NCI-H1417 (cell line): ENCODE measurements at regions not wholly inside any gene's neighbourhood (a gene's known extent, or its start where the extent isn't known, plus 50 kb on each side); places are given as distances from the start of the nearest gene placed in this dataset.
"Not testable (repeated sequence)": the region's sequence is repeated elsewhere in the genome, so short reads cannot be mapped to it uniquely, and the experiment has no call there.

Experiments
- DNase-seq, 3 experiments: peaks; one replicate each; lab custom pipeline; 2025; lab: John Stamatoyannopoulos, UW

GRCh38 chr22:27594020-27594419, 207.5 kb downstream of the MN1 start:
- DNase-seq = no peak

- DNase-seq = no peak
Measured at GRCh38 chr22:27594474-27595134, 207.0 kb downstream of the MN1 start.

GRCh38 chr22:27596133-27596870, 205.3 kb downstream of the MN1 start:
- DNase-seq = no peak

- no peak for DNase-seq
Measured at GRCh38 chr22:27597703-27598444, 203.7 kb downstream of the MN1 start.

- DNase-seq = no peak
Measured at GRCh38 chr22:27598792-27599191, 202.8 kb downstream of the MN1 start.

GRCh38 chr22:27601195-27601594, 200.4 kb downstream of the MN1 start:
- no peak for DNase-seq

- no peak for DNase-seq
Measured at GRCh38 chr22:27602390-27602789, 199.2 kb downstream of the MN1 start.

- no peak for DNase-seq
Measured at GRCh38 chr22:27603111-27603799, 198.3 kb downstream of the MN1 start.

- DNase-seq = no peak
Measured at GRCh38 chr22:27603800-27604144, 197.8 kb downstream of the MN1 start.

- no peak for DNase-seq
Measured at GRCh38 chr22:27605390-27605789, 196.2 kb downstream of the MN1 start.

- not testable (repeated sequence) for DNase-seq
Measured at GRCh38 chr22:27607750-27608149, 193.8 kb downstream of the MN1 start.

GRCh38 chr22:27609451-27609888, 192.1 kb downstream of the MN1 start:
- DNase-seq = no peak

- not testable (repeated sequence) for DNase-seq
Measured at GRCh38 chr22:27610164-27610563, 191.4 kb downstream of the MN1 start.

- DNase-seq = no peak
Measured at GRCh38 chr22:27610863-27611786, 190.4 kb downstream of the MN1 start.

GRCh38 chr22:27612115-27612514, 189.4 kb downstream of the MN1 start:
- DNase-seq = no peak

GRCh38 chr22:27613099-27614005, 188.2 kb downstream of the MN1 start:
- DNase-seq = no peak

- peak in 1 of 3 experiments; percentile 5 for DNase-seq
Measured at GRCh38 chr22:27614006-27614649, 187.4 kb downstream of the MN1 start.

GRCh38 chr22:27614650-27615007, 186.9 kb downstream of the MN1 start:
- no peak for DNase-seq

- no peak for DNase-seq
Measured at GRCh38 chr22:27615408-27615807, 186.1 kb downstream of the MN1 start.

- DNase-seq = peak in 1 of 3 experiments; percentile 2
Measured at GRCh38 chr22:27616033-27616432, 185.5 kb downstream of the MN1 start.
